Mesenchymal stem cell (in vitro differentiated cells and primary cell): ENCODE measurements at regions not wholly inside any gene's neighbourhood (a gene's known extent, or its start where the extent isn't known, plus 50 kb on each side); places are given as distances from the start of the nearest gene placed in this dataset.

ENCODE experiments used
- DNase-seq: peaks from one replicate; pipeline ENCODE4 v3.0.0-alpha.2; 2013
- H2AFZ ChIP-seq: one replicate; pipeline ENCODE4 v1.6.1; 2013; ENCODE audit warnings: low read depth, mild to moderate bottlenecking, control low read depth, inconsistent platforms, low read length, moderate library complexity
- H2AK5ac ChIP-seq: 2 replicates; pipeline ENCODE4 v1.6.1; 2013; ENCODE audit warnings: low read length, moderate library complexity, mild to moderate bottlenecking, inconsistent platforms; ENCODE audit not compliant: severe bottlenecking
- H2BK120ac ChIP-seq: one replicate; pipeline ENCODE4 v1.6.1; 2013; ENCODE audit warnings: low read depth, mild to moderate bottlenecking, inconsistent platforms, low read length, moderate library complexity
- H2BK12ac ChIP-seq, 2 experiments: one replicate each; pipeline ENCODE4 v1.6.1; 2013; ENCODE audit warnings: inconsistent platforms in 2 of 2, low read length in 2 of 2, mild to moderate bottlenecking in 2 of 2, moderate library complexity in 2 of 2, control low read depth in 1 of 2
- H2BK15ac ChIP-seq: one replicate; pipeline ENCODE4 v1.6.1; 2013; ENCODE audit warnings: mild to moderate bottlenecking, low read depth, inconsistent platforms; ENCODE audit not compliant: poor library complexity, severe bottlenecking
- H2BK5ac ChIP-seq: 2 replicates; pipeline ENCODE4 v1.6.1; 2013; ENCODE audit warnings: low read depth, mild to moderate bottlenecking, low read length, control low read depth, inconsistent platforms; ENCODE audit not compliant: poor library complexity, severe bottlenecking
- H3K14ac ChIP-seq, 2 experiments: one replicate each; pipeline ENCODE4 v1.6.1; 2013; ENCODE audit warnings: inconsistent platforms in 2 of 2, low read length in 2 of 2, control low read depth in 1 of 2, mild to moderate bottlenecking in 1 of 2, moderate library complexity in 1 of 2
- H3K18ac ChIP-seq, 2 experiments: one replicate each; pipeline ENCODE4 v1.6.1; 2013; ENCODE audit warnings: inconsistent platforms in 2 of 2, low read length in 2 of 2, control low read depth in 1 of 2, low read depth in 1 of 2, mild to moderate bottlenecking in 1 of 2
- H3K23ac ChIP-seq, 2 experiments: one replicate each; pipeline ENCODE4 v1.6.1; 2013; ENCODE audit warnings: inconsistent platforms in 2 of 2, low read length in 2 of 2, mild to moderate bottlenecking in 2 of 2, moderate library complexity in 2 of 2, control low read depth in 1 of 2
- H3K27ac ChIP-seq: 2 replicates; pipeline ENCODE4 v1.5.1; 2013; ENCODE audit warnings: mild to moderate bottlenecking, moderate library complexity, low read length, control low read depth, inconsistent platforms; ENCODE audit not compliant: poor library complexity, severe bottlenecking
- H3K27me3 ChIP-seq, 2 experiments: 2 replicates each; pipeline versions ENCODE4 v1.6.1 to v1.7.0; 2013; ENCODE audit warnings: low read length in 2 of 2, mild to moderate bottlenecking in 2 of 2, moderate library complexity in 2 of 2, control low read depth in 1 of 2, inconsistent platforms in 1 of 2; ENCODE audit not compliant: control insufficient read depth in 1 of 2, insufficient read depth in 1 of 2
- H3K36me3 ChIP-seq, 2 experiments: 2 replicates each; pipeline versions ENCODE4 v1.6.1 to v1.7.0; 2013; ENCODE audit warnings: low read length in 2 of 2, control low read depth in 1 of 2, inconsistent platforms in 1 of 2, low read depth in 1 of 2, mild to moderate bottlenecking in 1 of 2; ENCODE audit not compliant: insufficient read depth in 2 of 2, control insufficient read depth in 1 of 2
- H3K4ac ChIP-seq, 2 experiments: one replicate each; pipeline ENCODE4 v1.6.1; 2013; ENCODE audit warnings: inconsistent platforms in 2 of 2, low read length in 2 of 2, mild to moderate bottlenecking in 2 of 2, moderate library complexity in 2 of 2, control low read depth in 1 of 2, low read depth in 1 of 2
- H3K4me1 ChIP-seq: 2 replicates; pipeline ENCODE4 v1.6.1; 2013; ENCODE audit warnings: low read depth, low read length, control low read depth; ENCODE audit not compliant: control insufficient read depth, insufficient read depth
- H3K4me2 ChIP-seq: 2 replicates; pipeline ENCODE4 v1.6.1; 2013; ENCODE audit warnings: low read length, mild to moderate bottlenecking, inconsistent platforms; ENCODE audit not compliant: poor library complexity, severe bottlenecking
- H3K4me3 ChIP-seq, 2 experiments: 2 replicates each; pipeline versions ENCODE4 v1.5.1 to v1.7.0; 2013; ENCODE audit warnings: low read length in 2 of 2, mild to moderate bottlenecking in 2 of 2, control low read depth in 1 of 2, low read depth in 1 of 2; ENCODE audit not compliant: insufficient read depth in 1 of 2
- H3K79me1 ChIP-seq: replicated peaks from 2 replicates; pipeline ENCODE4 v1.6.1; 2013; ENCODE audit warnings: mild to moderate bottlenecking, control low read depth, low read length, inconsistent platforms; ENCODE audit not compliant: poor library complexity, severe bottlenecking
- H3K9ac ChIP-seq: 2 replicates; pipeline ENCODE4 v1.7.0; 2013; ENCODE audit warnings: mild to moderate bottlenecking, low read length, moderate library complexity
- H3K9me3 ChIP-seq: 2 replicates; pipeline ENCODE4 v1.7.0; 2013; ENCODE audit warnings: mild to moderate bottlenecking, low read length; ENCODE audit not compliant: control insufficient read depth
- H4K8ac ChIP-seq: one replicate; pipeline ENCODE4 v1.6.1; 2013; ENCODE audit warnings: inconsistent platforms, mild to moderate bottlenecking, low read length, moderate library complexity
- H4K91ac ChIP-seq: one replicate; pipeline ENCODE4 v1.6.1; 2013; ENCODE audit warnings: mild to moderate bottlenecking, low read length, inconsistent platforms
- WGBS: methylation state at CpG from one replicate; pipeline ENCODE4 v1.1.7; 2013; ENCODE audit warnings: mixed read lengths; 5-methylcytosine and 5-hydroxymethylcytosine counted together

GRCh38 chr11:26187639-26188038, 144.3 kb upstream of the ANO3 start:
- Histone ChIP-seq H2BK5ac (no peak overlapping the region), H3K9ac (peak overlapping the region; percentile 25), H3K23ac (no peak overlapping the region), H4K91ac (no peak overlapping the region), H2BK15ac (no peak overlapping the region), H3K36me3 (no peaks in the 10 kb centered on the region), H3K18ac (no peak overlapping the region), H3K27me3 (no peaks in the 10 kb centered on the region), H3K4me1 (no peaks in the 10 kb centered on the region), H3K4me3 (no peak overlapping the region), H3K4ac (no peak overlapping the region), H4K8ac (no peak overlapping the region), H3K4me2 (no peak overlapping the region), H2BK12ac (no peak overlapping the region), H3K79me1 (no peaks in the 10 kb centered on the region), H2AFZ (no peak overlapping the region), H2AK5ac (no peak overlapping the region), H3K14ac (no peak overlapping the region), H2BK120ac (no peak overlapping the region), H3K27ac (no peak overlapping the region), H3K9me3 (no peaks in the 10 kb centered on the region)
- DNase-seq: peak; percentile 84
- WGBS: 14% methylated on average over 1 of the region's 2 CpGs

GRCh38 chr11:26188554-26188953, 143.4 kb upstream of the ANO3 start:
- Histone ChIP-seq H3K9ac (no peak overlapping the region), H2BK15ac (no peak overlapping the region), H3K4ac (no peak overlapping the region), H3K18ac (no peak overlapping the region), H2AFZ (no peak overlapping the region), H3K27ac (peak overlapping the region; percentile 57), H3K14ac (no peak overlapping the region), H4K91ac (no peak overlapping the region), H2AK5ac (no peak overlapping the region), H3K36me3 (no peaks in the 10 kb centered on the region), H2BK12ac (no peak overlapping the region), H3K23ac (no peak overlapping the region), H2BK5ac (no peak overlapping the region), H4K8ac (no peak overlapping the region), H3K27me3 (no peaks in the 10 kb centered on the region), H3K79me1 (no peaks in the 10 kb centered on the region), H3K4me3 (no peak overlapping the region), H3K4me1 (no peaks in the 10 kb centered on the region), H3K9me3 (no peaks in the 10 kb centered on the region), H3K4me2 (no peak overlapping the region), H2BK120ac (no peak overlapping the region)
- peak; percentile 14 for DNase-seq

- no peak overlapping the region for H3K18ac ChIP-seq
- no peak overlapping the region for H4K8ac ChIP-seq
- H3K27me3 ChIP-seq: no peaks in the 10 kb centered on the region
- no peak overlapping the region for H2BK5ac ChIP-seq
- no peak overlapping the region for H2BK12ac ChIP-seq
- no peaks in the 10 kb centered on the region for H3K9me3 ChIP-seq
- H2BK15ac ChIP-seq: no peak overlapping the region
- no peak overlapping the region for H2AFZ ChIP-seq
- over 99% methylated on average over 4 of the region's 6 CpGs for WGBS
- H3K36me3 ChIP-seq: no peaks in the 10 kb centered on the region
- no peak overlapping the region for H3K9ac ChIP-seq
- H3K23ac ChIP-seq: no peak overlapping the region
- no peak overlapping the region for H4K91ac ChIP-seq
- H3K79me1 ChIP-seq: no peaks in the 10 kb centered on the region
- H3K14ac ChIP-seq: no peak overlapping the region
- no peak overlapping the region for H3K4ac ChIP-seq
- peaks cover 1% of the 10 kb centered on the region for H3K4me1 ChIP-seq
- H3K4me3 ChIP-seq: no peak overlapping the region
- H3K27ac ChIP-seq: no peak overlapping the region
- H3K4me2 ChIP-seq: no peak overlapping the region
- H2BK120ac ChIP-seq: no peak overlapping the region
- H2AK5ac ChIP-seq: no peak overlapping the region
- DNase-seq: no peak
Measured at GRCh38 chr11:26191193-26191592, 140.7 kb upstream of the ANO3 start.

GRCh38 chr11:26193694-26194365, 138.1 kb upstream of the ANO3 start:
- H2BK5ac ChIP-seq: no peak overlapping the region
- H3K27ac ChIP-seq: no peak overlapping the region
- H3K9ac ChIP-seq: no peak overlapping the region

More at GRCh38 chr11:26193694-26194365, 138.1 kb upstream of the ANO3 start:
- Histone ChIP-seq H2AFZ (no peak overlapping the region), H4K91ac (no peak overlapping the region), H2BK15ac (no peak overlapping the region), H4K8ac (no peak overlapping the region), H2BK12ac (no peak overlapping the region), H3K36me3 (no peaks in the 10 kb centered on the region), H3K9me3 (no peaks in the 10 kb centered on the region), H3K79me1 (no peaks in the 10 kb centered on the region), H3K27me3 (no peaks in the 10 kb centered on the region), H2BK120ac (no peak overlapping the region), H3K18ac (no peak overlapping the region), H3K4me2 (no peak overlapping the region), H3K4ac (no peak overlapping the region), H3K4me1 (peaks cover 1% of the 10 kb centered on the region), H3K14ac (no peak overlapping the region), H3K4me3 (no peak overlapping the region), H3K23ac (no peak overlapping the region), H2AK5ac (no peak overlapping the region)
- DNase-seq: no peak
